Parathyroid adenoma (tissue), 2 donors: ENCODE measurements at regions not wholly inside any gene's neighbourhood (a gene's known extent, or its start where the extent isn't known, plus 50 kb on each side); places are given as distances from the start of the nearest gene placed in this dataset.

ENCODE experiments used
- H2AFZ ChIP-seq: fragments of 300-600 bp; sonication (generic); one replicate; pipeline ENCODE4 v1.7.0; 2017; ENCODE audit warnings: antibody characterized with exemption, mild to moderate bottlenecking
- H3K27ac ChIP-seq: fragments of 300-600 bp; sonication (generic); one replicate; pipeline ENCODE4 v1.7.0; 2017
- H3K27me3 ChIP-seq: fragments of 300-600 bp; sonication (generic); one replicate; pipeline ENCODE4 v1.7.0; 2017; ENCODE audit warnings: low read length; ENCODE audit not compliant: control insufficient read depth, insufficient read depth
- H3K36me3 ChIP-seq: fragments of 300-600 bp; sonication (generic); one replicate; pipeline ENCODE4 v1.7.0; 2017; ENCODE audit warnings: low read length; ENCODE audit not compliant: control insufficient read depth, insufficient read depth
- H3K4me1 ChIP-seq: fragments of 300-600 bp; sonication (generic); one replicate; pipeline ENCODE4 v1.7.0; 2017; ENCODE audit warnings: control low read depth
- H3K4me2 ChIP-seq: fragments of 300-600 bp; sonication (generic); one replicate; pipeline ENCODE4 v1.7.0; 2017; ENCODE audit warnings: low read length
- H3K4me3 ChIP-seq: fragments of 300-600 bp; sonication (generic); one replicate; pipeline ENCODE4 v1.7.0; 2017; ENCODE audit warnings: low read depth, low read length
- H3K79me2 ChIP-seq: fragments of 300-600 bp; sonication (generic); one replicate; pipeline ENCODE4 v1.7.0; 2017; ENCODE audit warnings: control low read depth
- H3K9ac ChIP-seq: fragments of 300-600 bp; sonication (generic); one replicate; pipeline ENCODE4 v1.7.0; 2017; ENCODE audit warnings: mild to moderate bottlenecking
- H3K9me3 ChIP-seq: fragments of 300-600 bp; sonication (generic); one replicate; pipeline ENCODE4 v1.7.0; 2017; ENCODE audit warnings: low read length; ENCODE audit not compliant: control insufficient read depth
- CTCF ChIP-seq: fragments of 300-600 bp; sonication (generic); IDR thresholded peaks from one replicate; pipeline ENCODE4 v1.7.0; 2017; ENCODE audit warnings: antibody characterized with exemption, mild to moderate bottlenecking
- donor health status: primary hyperparathyroidism.

GRCh38 chr18:6626457-6626856, 103.1 kb upstream of the ARHGAP28 start:
- Histone ChIP-seq H3K9me3 (no peaks in the 10 kb centered on the region), H3K27ac (no peak overlapping the region), H3K4me2 (no peak overlapping the region), H2AFZ (no peak overlapping the region), H3K4me1 (no peaks in the 10 kb centered on the region), H3K79me2 (no peaks in the 10 kb centered on the region), H3K9ac (no peak overlapping the region), H3K4me3 (no peak overlapping the region), H3K36me3 (no peaks in the 10 kb centered on the region), H3K27me3 (no peaks in the 10 kb centered on the region)
- TF ChIP-seq CTCF, result no peak

- H3K9ac ChIP-seq, result no peak overlapping the region
Measured at GRCh38 chr18:6627645-6628044, 101.9 kb upstream of the ARHGAP28 start.

GRCh38 chr18:6628187-6628586, 101.3 kb upstream of the ARHGAP28 start:
- Histone ChIP-seq H3K4me3 (no peak overlapping the region), H3K27ac (no peak overlapping the region), H3K9me3 (no peaks in the 10 kb centered on the region), H3K4me2 (no peak overlapping the region), H3K36me3 (no peaks in the 10 kb centered on the region), H3K79me2 (no peaks in the 10 kb centered on the region), H2AFZ (no peak overlapping the region), H3K4me1 (no peaks in the 10 kb centered on the region), H3K9ac (no peak overlapping the region), H3K27me3 (no peaks in the 10 kb centered on the region)
- no peak for TF ChIP-seq CTCF

More at GRCh38 chr18:6627645-6628044, 101.9 kb upstream of the ARHGAP28 start:
- Histone ChIP-seq H3K27ac (no peak overlapping the region), H3K4me3 (no peak overlapping the region), H3K4me1 (no peaks in the 10 kb centered on the region), H2AFZ (no peak overlapping the region), H3K9me3 (no peaks in the 10 kb centered on the region), H3K27me3 (no peaks in the 10 kb centered on the region), H3K4me2 (no peak overlapping the region), H3K79me2 (no peaks in the 10 kb centered on the region), H3K36me3 (no peaks in the 10 kb centered on the region)
- no peak for TF ChIP-seq CTCF

- H3K36me3 ChIP-seq, result no peaks in the 10 kb centered on the region
- H3K9me3 ChIP-seq, result no peaks in the 10 kb centered on the region
- no peaks in the 10 kb centered on the region for H3K79me2 ChIP-seq
- no peak overlapping the region for H3K9ac ChIP-seq
- no peaks in the 10 kb centered on the region for H3K27me3 ChIP-seq
- no peak overlapping the region for H3K27ac ChIP-seq
- H3K4me2 ChIP-seq, result no peak overlapping the region
- no peak for TF ChIP-seq CTCF
- no peak overlapping the region for H3K4me3 ChIP-seq
- H2AFZ ChIP-seq, result no peak overlapping the region
- H3K4me1 ChIP-seq, result no peaks in the 10 kb centered on the region
Measured at GRCh38 chr18:6629635-6630140, 99.8 kb upstream of the ARHGAP28 start.

- no peak overlapping the region for H3K27ac ChIP-seq
Measured at GRCh38 chr18:6633310-6633709, 96.2 kb upstream of the ARHGAP28 start.

More at GRCh38 chr18:6633310-6633709, 96.2 kb upstream of the ARHGAP28 start:
- Histone ChIP-seq H3K9ac (no peak overlapping the region), H3K9me3 (no peaks in the 10 kb centered on the region), H3K4me3 (no peak overlapping the region), H2AFZ (no peak overlapping the region), H3K4me2 (no peak overlapping the region), H3K36me3 (no peaks in the 10 kb centered on the region), H3K79me2 (no peaks in the 10 kb centered on the region), H3K27me3 (no peaks in the 10 kb centered on the region), H3K4me1 (no peaks in the 10 kb centered on the region)
- no peak for TF ChIP-seq CTCF
